Neural crest cell (in vitro differentiated cells): ENCODE measurements at regions not wholly inside any gene's neighbourhood (a gene's known extent, or its start where the extent isn't known, plus 50 kb on each side); places are given as distances from the start of the nearest gene placed in this dataset.

Experiments used
- DNase-seq: peaks from one replicate; pipeline ENCODE4 v3.0.0; 2021; ENCODE audit warnings: low read depth, mixed read lengths, low spot score
- H3K27ac Mint-ChIP-seq: one replicate; pipeline ENCODE4 v1.8.0; 2021; ENCODE audit warnings: mild to moderate bottlenecking, mixed read lengths; ENCODE audit not compliant: unreplicated experiment
- H3K27me3 Mint-ChIP-seq: 2 replicates; pipeline ENCODE4 v1.8.0; 2021; ENCODE audit warnings: low read depth, mild to moderate bottlenecking, mixed read lengths
- H3K36me3 Mint-ChIP-seq: 2 replicates; pipeline ENCODE4 v1.8.0; 2021; ENCODE audit warnings: low read depth, mild to moderate bottlenecking, mixed read lengths
- H3K4me1 Mint-ChIP-seq: 2 replicates; pipeline ENCODE4 v1.8.0; 2021; ENCODE audit warnings: mixed read lengths
- H3K4me3 Mint-ChIP-seq: one replicate; pipeline ENCODE4 v1.8.0; 2021; ENCODE audit warnings: mild to moderate bottlenecking, mixed read lengths
- H3K9me3 Mint-ChIP-seq: 2 replicates; pipeline ENCODE4 v1.8.0; 2021; ENCODE audit warnings: mixed read lengths
- CTCF ChIP-seq: fragments of 200-600 bp; sonication (generic); conservative IDR thresholded peaks from 2 replicates; pipeline ENCODE4 v1.5.0; 2021; ENCODE audit warnings: antibody characterized with exemption, mild to moderate bottlenecking

GRCh38 chr20:55194947-55195346 is 719.6 kb downstream of the DOK5 start:
- Mint-ChIP-seq H3K36me3 (no peaks in the 10 kb centered on the region), H3K9me3 (no peaks in the 10 kb centered on the region), H3K4me1 (no peaks in the 10 kb centered on the region), H3K27me3 (peaks cover 7% of the 10 kb centered on the region), H3K27ac (no peak overlapping the region), H3K4me3 (no peak overlapping the region)
- no peak for DNase-seq
- no peak for TF ChIP-seq CTCF

GRCh38 chr20:55186228-55186627 is 710.8 kb downstream of the DOK5 start:
- no peak for TF ChIP-seq CTCF

GRCh38 chr20:55175081-55175480 is 699.7 kb downstream of the DOK5 start:
- no peaks in the 10 kb centered on the region for H3K4me1 Mint-ChIP-seq
- H3K9me3 Mint-ChIP-seq: no peaks in the 10 kb centered on the region
- no peaks in the 10 kb centered on the region for H3K36me3 Mint-ChIP-seq
- TF ChIP-seq CTCF: no peak
- H3K27me3 Mint-ChIP-seq: peaks cover 6% of the 10 kb centered on the region
- H3K27ac Mint-ChIP-seq: no peak overlapping the region
- DNase-seq: no peak
- no peak overlapping the region for H3K4me3 Mint-ChIP-seq

More at GRCh38 chr20:55186228-55186627, 710.8 kb downstream of the DOK5 start:
- Mint-ChIP-seq H3K36me3 (no peaks in the 10 kb centered on the region), H3K4me3 (no peak overlapping the region), H3K9me3 (no peaks in the 10 kb centered on the region), H3K27me3 (no peaks in the 10 kb centered on the region), H3K4me1 (no peaks in the 10 kb centered on the region), H3K27ac (no peak overlapping the region)
- DNase-seq: no peak

GRCh38 chr20:55174635-55175034 is 699.2 kb downstream of the DOK5 start:
- no peak for TF ChIP-seq CTCF
- Mint-ChIP-seq H3K36me3 (no peaks in the 10 kb centered on the region), H3K27me3 (peaks cover 6% of the 10 kb centered on the region), H3K4me3 (no peak overlapping the region), H3K4me1 (no peaks in the 10 kb centered on the region), H3K27ac (no peak overlapping the region), H3K9me3 (no peaks in the 10 kb centered on the region)
- DNase-seq: no peak

GRCh38 chr20:55174172-55174571 is 698.8 kb downstream of the DOK5 start:
- H3K4me3 Mint-ChIP-seq: no peak overlapping the region
- no peak for DNase-seq
- TF ChIP-seq CTCF: no peak
- no peak overlapping the region for H3K27ac Mint-ChIP-seq
- H3K4me1 Mint-ChIP-seq: no peaks in the 10 kb centered on the region
- H3K9me3 Mint-ChIP-seq: no peaks in the 10 kb centered on the region
- no peaks in the 10 kb centered on the region for H3K36me3 Mint-ChIP-seq
- H3K27me3 Mint-ChIP-seq: peaks cover 6% of the 10 kb centered on the region

GRCh38 chr20:55173601-55174000 is 698.2 kb downstream of the DOK5 start:
- no peak for DNase-seq
- Mint-ChIP-seq H3K27ac (no peak overlapping the region), H3K27me3 (peaks cover 6% of the 10 kb centered on the region), H3K36me3 (no peaks in the 10 kb centered on the region), H3K4me1 (no peaks in the 10 kb centered on the region), H3K4me3 (no peak overlapping the region), H3K9me3 (no peaks in the 10 kb centered on the region)
- TF ChIP-seq CTCF: no peak
